HL-60 (cell line): ENCODE measurements at regions not wholly inside any gene's neighbourhood (a gene's known extent, or its start where the extent isn't known, plus 50 kb on each side); places are given as distances from the start of the nearest gene placed in this dataset.
A peak's percentile ranks its signal among the peaks of the same experiment; 100 is the strongest.

Experiments
- DNase-seq, 2 experiments: peaks; one replicate each; pipeline ENCODE4 v3.0.0-alpha.2; 2010 to 2020; ENCODE audit warnings: low read depth in 1 of 2, low spot score in 1 of 2
- H3K27ac ChIP-seq: fragments of 250-450 bp; sonication (Bioruptor Pico); replicated peaks from 2 replicates; pipeline ENCODE4 v1.5.1; 2020; ENCODE audit warnings: mild to moderate bottlenecking, moderate library complexity
- H3K27me3 ChIP-seq: fragments of 250-450 bp; sonication (Bioruptor Pico); 2 replicates; pipeline ENCODE4 v1.5.1; 2021; ENCODE audit warnings: mild to moderate bottlenecking, moderate library complexity; ENCODE audit not compliant: insufficient read depth, poor library complexity, severe bottlenecking
- H3K4me3 ChIP-seq: replicated peaks from 2 replicates; pipeline ENCODE4 v1.5.1; 2011; ENCODE audit warnings: mild to moderate bottlenecking, control low read depth, low read length; ENCODE audit not compliant: insufficient read depth
- GABPA ChIP-seq: IDR thresholded peaks from 2 replicates; pipeline ENCODE4 v1.6.1; 2012; ENCODE audit warnings: low read depth
- POLR2AphosphoS5 ChIP-seq: IDR thresholded peaks from 2 replicates; pipeline ENCODE4 v1.6.1; 2012; ENCODE audit warnings: low read depth
- SPI1 ChIP-seq: IDR thresholded peaks from 2 replicates; pipeline ENCODE4 v1.6.1; 2012; ENCODE audit warnings: low read depth, mild to moderate bottlenecking, borderline replicate concordance
- TF ChIP-seq, protein P1 (sequence below): IDR thresholded peaks from 2 replicates; pipeline ENCODE4 v1.6.1; 2012; ENCODE audit warnings: low read depth; ENCODE audit not compliant: insufficient replicate concordance
- TF ChIP-seq, protein P2 (sequence below): IDR thresholded peaks from one replicate; pipeline ENCODE4 v1.5.1; 2011; ENCODE audit warnings: low read length, control low read depth, inconsistent platforms; ENCODE audit not compliant: insufficient read depth

DNA sequence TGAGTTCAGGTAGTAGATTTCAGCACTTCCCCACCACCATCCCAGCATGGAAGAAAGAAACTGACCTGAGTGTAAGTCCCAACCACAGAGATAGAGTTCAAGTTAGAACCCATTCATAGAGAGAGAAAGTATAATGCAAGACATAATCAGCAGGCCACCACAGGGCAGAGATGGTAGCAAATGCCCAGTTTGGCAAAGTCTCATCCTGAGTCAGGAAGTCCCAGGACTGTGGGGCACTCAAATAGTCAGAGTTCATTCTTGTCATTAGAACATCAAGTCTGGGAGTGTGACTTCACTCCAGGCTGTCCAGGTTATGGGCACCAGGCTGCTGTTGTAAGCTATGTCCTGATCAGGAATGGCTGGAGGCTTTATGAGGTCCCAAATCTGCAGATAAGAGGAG lies 72.0 kb upstream of the USP47 start:
- Histone ChIP-seq H3K27me3 (peaks cover 9% of the 10 kb centered on the region), H3K4me3 (no peak overlapping the region), H3K27ac (no peak overlapping the region)
- DNase-seq, result no peak
- no peak for TF ChIP-seq GABPA
- no peak for TF ChIP-seq SPI1
- TF ChIP-seq, protein P1, sequence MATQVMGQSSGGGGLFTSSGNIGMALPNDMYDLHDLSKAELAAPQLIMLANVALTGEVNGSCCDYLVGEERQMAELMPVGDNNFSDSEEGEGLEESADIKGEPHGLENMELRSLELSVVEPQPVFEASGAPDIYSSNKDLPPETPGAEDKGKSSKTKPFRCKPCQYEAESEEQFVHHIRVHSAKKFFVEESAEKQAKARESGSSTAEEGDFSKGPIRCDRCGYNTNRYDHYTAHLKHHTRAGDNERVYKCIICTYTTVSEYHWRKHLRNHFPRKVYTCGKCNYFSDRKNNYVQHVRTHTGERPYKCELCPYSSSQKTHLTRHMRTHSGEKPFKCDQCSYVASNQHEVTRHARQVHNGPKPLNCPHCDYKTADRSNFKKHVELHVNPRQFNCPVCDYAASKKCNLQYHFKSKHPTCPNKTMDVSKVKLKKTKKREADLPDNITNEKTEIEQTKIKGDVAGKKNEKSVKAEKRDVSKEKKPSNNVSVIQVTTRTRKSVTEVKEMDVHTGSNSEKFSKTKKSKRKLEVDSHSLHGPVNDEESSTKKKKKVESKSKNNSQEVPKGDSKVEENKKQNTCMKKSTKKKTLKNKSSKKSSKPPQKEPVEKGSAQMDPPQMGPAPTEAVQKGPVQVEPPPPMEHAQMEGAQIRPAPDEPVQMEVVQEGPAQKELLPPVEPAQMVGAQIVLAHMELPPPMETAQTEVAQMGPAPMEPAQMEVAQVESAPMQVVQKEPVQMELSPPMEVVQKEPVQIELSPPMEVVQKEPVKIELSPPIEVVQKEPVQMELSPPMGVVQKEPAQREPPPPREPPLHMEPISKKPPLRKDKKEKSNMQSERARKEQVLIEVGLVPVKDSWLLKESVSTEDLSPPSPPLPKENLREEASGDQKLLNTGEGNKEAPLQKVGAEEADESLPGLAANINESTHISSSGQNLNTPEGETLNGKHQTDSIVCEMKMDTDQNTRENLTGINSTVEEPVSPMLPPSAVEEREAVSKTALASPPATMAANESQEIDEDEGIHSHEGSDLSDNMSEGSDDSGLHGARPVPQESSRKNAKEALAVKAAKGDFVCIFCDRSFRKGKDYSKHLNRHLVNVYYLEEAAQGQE, result no peak
- no peak for TF ChIP-seq POLR2AphosphoS5
- TF ChIP-seq, protein P2, sequence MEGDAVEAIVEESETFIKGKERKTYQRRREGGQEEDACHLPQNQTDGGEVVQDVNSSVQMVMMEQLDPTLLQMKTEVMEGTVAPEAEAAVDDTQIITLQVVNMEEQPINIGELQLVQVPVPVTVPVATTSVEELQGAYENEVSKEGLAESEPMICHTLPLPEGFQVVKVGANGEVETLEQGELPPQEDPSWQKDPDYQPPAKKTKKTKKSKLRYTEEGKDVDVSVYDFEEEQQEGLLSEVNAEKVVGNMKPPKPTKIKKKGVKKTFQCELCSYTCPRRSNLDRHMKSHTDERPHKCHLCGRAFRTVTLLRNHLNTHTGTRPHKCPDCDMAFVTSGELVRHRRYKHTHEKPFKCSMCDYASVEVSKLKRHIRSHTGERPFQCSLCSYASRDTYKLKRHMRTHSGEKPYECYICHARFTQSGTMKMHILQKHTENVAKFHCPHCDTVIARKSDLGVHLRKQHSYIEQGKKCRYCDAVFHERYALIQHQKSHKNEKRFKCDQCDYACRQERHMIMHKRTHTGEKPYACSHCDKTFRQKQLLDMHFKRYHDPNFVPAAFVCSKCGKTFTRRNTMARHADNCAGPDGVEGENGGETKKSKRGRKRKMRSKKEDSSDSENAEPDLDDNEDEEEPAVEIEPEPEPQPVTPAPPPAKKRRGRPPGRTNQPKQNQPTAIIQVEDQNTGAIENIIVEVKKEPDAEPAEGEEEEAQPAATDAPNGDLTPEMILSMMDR, result no peak

DNA sequence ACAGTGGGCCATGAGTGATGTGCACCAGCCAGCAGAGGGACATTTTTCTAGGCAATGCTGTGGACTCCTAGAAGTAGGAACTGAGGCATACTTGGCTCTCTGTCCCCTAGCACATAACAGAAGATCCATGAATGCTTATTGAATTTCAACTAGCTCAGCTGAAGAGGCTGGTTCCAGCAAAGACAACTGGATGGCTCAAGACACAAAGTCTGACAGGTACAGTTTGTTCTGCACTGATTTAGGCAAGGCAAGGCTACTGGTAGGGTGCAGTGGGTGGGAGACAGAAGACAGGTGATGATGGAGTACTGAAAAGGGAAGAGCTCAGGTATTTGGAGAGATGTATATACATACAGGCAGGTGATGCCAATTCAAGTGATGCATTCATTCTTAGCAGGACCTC lies 72.4 kb upstream of the USP47 start:
- Histone ChIP-seq H3K27ac (no peak overlapping the region), H3K27me3 (peaks cover 9% of the 10 kb centered on the region), H3K4me3 (no peak overlapping the region)
- TF ChIP-seq SPI1, result no peak
- TF ChIP-seq GABPA, result no peak
- TF ChIP-seq, protein P2, result no peak
- TF ChIP-seq, protein P1, result no peak
- no peak for TF ChIP-seq POLR2AphosphoS5
- DNase-seq, result no peak

DNA sequence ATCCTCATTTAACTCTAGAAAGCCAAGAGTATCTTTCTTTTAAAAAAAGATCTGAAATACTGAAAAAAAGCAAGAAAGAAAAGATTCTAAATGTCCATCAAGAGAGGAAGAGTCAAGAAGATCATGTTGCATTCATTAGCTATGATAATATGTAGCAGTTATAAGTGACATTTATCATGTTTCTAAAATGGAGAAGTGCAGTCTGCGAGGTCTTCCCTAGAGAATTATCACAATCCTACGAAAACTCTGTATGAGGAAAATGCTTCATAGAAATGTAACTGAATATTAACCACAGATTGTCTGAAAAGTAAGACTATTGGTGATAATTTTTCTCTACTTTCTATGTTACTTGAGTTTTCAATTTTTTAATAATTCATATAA lies 77.4 kb upstream of the USP47 start:
- TF ChIP-seq SPI1, result peak; percentile 61
- TF ChIP-seq, protein P1, result no peak
- Histone ChIP-seq H3K4me3 (no peak overlapping the region), H3K27me3 (peaks cover 9% of the 10 kb centered on the region), H3K27ac (no peak overlapping the region)
- DNase-seq, result no peak
